DMS153 (cell line): ENCODE measurements at regions not wholly inside any gene's neighbourhood (a gene's known extent, or its start where the extent isn't known, plus 50 kb on each side); places are given as distances from the start of the nearest gene placed in this dataset.

ENCODE experiments used
- DNase-seq: peaks from one replicate; lab custom pipeline; 2025; lab: John Stamatoyannopoulos, UW

DNA sequence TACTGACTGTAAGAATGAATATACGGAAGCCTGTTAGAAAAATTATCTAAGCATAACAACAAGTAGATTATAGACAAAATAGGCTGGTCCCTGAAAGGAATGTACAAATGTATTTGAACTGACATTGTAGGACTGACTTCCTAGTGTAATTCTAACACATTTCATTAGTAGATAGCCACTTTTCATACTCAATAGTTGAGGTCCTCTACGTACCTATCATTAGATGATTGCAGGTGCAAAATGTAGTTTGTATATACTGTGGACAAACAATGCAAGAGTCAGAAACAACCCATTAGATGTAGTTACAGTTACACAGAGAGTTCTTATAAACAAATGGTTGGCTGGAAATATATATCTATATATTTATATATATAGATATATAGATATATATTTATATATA, 402.3 kb upstream of the SLITRK6 start:
- no peak for DNase-seq

- no peak for DNase-seq
These were observed 394.1 kb upstream of the SLITRK6 start for GRCh38 chr13:86193281-86193680.

GRCh38 chr13:86188170-86188569, 389.0 kb upstream of the SLITRK6 start:
- DNase-seq: no peak

DNA sequence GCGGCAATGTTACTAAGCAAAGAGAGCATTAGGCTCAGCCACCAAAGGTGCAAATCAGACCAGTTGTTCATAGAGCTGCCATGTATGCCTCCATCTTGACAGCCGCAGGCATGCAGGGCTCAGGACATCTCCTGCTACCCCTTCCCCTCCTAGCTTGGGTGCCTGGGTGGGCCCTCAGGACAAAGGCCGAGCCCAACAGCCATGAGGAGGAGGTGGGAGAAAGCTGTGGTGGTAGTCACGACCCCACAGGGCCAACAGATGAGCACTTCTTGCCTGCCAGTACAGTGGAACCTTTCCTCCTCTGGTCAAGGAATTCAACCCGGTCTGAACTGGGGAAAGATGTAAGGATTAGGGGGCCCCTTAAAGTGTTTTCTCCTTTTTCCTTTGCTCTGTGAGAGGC, 386.4 kb upstream of the SLITRK6 start:
- DNase-seq: no peak

- no peak for DNase-seq
These were observed 385.9 kb upstream of the SLITRK6 start for GRCh38 chr13:86185107-86185506.

DNA sequence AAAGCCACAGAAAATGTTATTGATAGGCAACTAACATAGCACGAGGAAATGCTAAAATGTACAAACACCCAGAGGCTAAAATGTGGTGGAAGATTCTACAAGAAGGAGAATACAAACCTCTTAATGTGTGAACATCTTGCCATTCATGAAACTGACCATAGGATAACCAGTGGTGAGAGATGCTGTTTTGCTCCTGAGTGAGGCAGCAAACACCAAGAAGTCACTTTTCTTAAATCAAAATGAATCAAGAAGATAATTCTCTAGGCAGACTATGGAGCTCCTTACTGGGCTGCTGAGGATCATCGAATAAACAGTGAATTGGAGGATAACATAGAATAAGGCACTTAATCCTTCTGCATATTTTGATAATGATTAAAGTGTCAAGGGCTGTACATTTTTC, 375.4 kb upstream of the SLITRK6 start:
- no peak for DNase-seq

- DNase-seq: no peak
These were observed 373.7 kb upstream of the SLITRK6 start for GRCh38 chr13:86172961-86173360.

DNA sequence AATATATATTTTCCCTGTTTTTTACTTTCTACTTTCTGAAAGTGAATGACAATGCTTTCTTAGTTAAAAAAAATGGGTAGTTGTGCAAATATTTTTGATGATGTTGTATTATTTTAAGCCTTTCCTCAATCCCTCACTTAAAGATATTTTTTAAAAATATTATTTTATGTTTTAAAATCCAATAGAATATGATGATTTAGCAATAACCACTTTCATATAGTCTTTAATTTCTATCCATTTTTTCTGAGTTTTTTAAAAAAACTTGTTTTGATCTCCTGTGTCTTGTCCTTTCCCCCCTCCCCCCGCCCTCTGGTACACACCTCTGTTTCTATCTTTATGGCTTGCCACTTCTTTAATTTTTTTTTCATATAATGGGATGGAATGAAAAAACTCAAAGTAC, 362.0 kb upstream of the SLITRK6 start:
- no peak for DNase-seq

GRCh38 chr13:86155756-86156155, 356.5 kb upstream of the SLITRK6 start:
- DNase-seq: no peak

GRCh38 chr13:86142080-86142479, 342.9 kb upstream of the SLITRK6 start:
- DNase-seq: no peak

DNA sequence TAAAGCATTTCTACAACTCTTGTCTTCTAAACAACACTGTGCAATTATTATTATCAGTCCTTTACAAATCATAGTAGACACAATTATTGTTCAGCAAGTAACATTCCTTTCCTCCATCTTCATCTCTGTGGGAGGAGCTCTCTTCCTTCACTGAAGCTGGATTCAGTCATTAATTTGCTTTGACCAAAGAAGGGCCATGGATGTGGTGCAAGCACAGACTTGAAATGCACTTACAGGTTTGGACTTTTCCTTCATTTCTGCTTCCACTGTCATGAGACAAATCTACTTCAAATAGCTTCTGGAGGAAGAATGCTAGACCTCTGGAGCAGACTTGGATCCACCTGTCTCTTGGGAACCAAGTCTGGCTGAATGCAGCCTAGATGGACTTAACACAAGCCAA, 336.6 kb upstream of the SLITRK6 start:
- DNase-seq: no peak

DNA sequence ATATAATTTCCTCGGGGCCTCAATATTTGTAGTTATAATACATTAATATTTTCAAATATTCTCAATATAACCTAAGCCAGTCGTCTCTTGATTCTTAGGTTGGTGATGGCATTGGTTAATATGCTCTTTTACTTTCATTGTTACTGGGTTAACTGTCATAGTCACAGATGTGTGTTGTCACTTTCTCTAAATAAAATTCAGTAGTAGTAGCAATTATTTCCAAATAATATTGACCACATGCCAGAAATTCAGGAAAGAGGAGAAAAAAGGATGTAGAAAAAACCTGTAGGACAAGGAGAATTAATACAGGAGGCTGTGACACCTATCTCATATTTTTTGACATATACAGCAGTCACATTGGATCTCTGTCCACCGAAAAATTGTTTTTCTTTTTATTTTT, 322.7 kb upstream of the SLITRK6 start:
- no peak for DNase-seq

DNA sequence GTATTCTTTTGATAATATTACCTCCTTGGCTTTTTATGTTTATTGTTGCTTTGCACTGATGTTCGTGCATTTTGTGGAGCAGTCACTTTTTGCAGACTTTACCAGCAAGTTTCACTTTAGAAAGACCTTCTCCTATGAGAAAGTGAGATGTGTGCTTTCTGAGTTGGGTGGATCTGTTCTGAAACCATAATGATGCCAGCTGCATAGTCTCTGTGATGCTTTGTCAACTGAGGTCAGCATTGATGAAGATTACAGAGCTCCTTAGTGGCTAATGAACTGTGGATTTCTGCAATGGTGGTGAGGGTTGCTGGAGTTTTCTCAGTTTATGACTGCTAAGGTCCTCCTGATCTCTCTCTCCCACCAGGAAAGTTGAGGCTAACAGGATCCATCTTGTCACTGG, 309.9 kb upstream of the SLITRK6 start:
- DNase-seq: no peak

DNA sequence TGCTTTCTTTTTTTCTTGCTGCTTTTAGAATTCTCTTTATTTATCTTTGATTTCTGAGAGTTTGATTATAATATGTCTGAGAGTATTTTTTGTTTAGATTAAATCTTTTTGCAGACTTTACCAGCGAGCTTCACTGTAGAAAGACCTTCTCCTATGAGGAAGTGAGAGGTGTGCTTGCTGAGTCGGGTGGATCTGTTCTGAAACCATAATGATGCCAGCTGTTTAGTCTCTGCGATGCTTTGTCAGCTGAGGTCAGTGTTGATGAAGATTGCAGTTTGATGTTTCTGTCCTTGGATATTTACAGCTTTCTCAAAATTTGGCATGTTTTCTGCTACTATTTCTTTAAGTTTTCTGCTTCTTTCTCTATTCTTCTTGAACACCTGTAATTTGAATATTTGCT, 309.1 kb upstream of the SLITRK6 start:
- DNase-seq: no peak

GRCh38 chr13:86098511-86098910, 299.3 kb upstream of the SLITRK6 start:
- DNase-seq: no peak

GRCh38 chr13:86095351-86095750, 296.1 kb upstream of the SLITRK6 start:
- DNase-seq: no peak

GRCh38 chr13:86090181-86090580, 291.0 kb upstream of the SLITRK6 start:
- no peak for DNase-seq

DNA sequence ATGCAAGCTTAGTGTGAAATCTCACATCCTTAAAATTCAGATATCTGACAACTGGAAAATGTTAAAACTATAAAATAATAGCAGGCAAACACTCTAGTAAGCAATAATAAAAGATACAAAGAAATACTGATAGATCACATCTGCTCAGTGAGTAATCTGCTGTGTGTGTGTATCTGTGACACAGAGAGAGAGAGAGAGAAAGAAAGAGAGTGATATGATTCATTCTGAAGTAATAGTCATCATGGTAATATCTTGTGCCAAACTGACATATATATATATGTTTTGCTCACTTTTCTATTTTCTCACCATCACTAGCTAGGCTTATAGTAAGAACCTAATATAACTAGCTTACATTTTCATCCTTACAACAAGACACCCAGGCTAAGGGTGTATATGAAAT, 288.0 kb upstream of the SLITRK6 start:
- no peak for DNase-seq

DNA sequence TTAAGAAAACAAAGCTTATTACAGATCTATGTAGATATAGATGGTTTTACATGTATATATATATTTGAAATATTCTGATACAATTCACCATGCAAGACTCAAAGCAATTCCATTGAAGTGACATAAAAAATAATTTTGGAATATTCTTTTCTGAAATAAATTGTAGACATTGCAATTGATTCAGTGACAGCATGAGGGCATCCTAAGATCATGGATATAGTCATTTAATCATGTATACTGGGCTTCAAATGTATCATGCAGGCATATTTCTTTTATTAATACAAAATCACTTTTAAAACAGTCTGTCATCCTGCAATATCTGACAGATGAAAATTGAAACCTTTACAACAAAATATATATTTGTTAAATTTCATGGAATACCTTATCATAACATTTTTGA, 286.7 kb upstream of the SLITRK6 start:
- no peak for DNase-seq

DNA sequence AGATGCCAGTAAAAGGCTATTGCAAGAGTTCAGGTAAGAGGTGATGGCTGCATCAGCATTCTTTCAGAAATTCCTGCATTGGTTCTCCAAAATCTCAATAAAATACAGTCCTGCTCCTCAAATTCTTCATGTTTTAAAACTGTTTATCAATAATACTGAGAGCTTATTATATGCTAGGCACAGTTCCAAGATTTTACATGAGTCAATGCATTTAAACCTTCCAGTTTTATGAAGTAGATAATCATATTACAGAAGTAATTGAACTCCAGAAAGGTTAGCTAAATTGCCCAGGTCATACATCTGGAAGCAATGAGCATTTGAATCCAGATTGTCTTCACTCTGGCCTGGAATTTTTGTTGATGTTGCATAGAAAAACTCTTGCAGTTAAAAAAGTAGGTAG, 282.9 kb upstream of the SLITRK6 start:
- no peak for DNase-seq

GRCh38 chr13:86080340-86080995, 281.2 kb upstream of the SLITRK6 start:
- DNase-seq: no peak

DNA sequence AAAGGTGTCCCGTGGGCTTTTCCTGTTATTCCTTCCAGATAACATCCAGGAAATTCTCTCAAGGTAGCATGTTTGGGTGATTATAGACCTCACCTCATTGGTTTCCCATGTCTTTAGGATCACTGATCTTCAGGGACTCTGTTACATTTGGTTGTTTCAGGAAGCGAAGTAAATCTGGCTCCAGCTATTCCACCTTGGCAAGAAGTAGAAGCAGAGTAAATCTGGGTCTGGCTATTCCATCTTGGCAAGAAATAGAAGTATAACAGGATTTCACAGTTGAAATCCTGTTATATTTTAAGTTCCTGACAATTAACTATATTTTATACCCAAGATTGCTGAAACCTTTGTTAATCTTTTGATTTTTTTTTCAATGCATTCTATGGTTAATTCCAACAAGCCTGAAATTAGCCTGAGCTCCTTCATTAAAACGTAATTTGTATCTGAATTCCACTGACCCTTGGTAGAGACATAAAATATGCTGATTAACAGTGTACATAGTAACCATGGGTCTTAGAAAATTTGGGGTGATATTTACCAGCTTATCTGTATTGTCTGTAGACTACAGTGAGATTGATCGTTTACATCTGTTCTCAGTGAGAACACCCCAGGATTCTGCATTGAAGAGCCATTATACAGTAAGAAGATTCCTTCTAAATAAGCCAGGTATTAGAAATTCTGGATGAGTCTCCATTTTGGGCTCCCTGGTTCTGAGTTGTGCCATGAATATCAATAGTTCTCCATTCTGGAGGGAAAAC, 267.6 kb upstream of the SLITRK6 start:
- DNase-seq: no peak

DNA sequence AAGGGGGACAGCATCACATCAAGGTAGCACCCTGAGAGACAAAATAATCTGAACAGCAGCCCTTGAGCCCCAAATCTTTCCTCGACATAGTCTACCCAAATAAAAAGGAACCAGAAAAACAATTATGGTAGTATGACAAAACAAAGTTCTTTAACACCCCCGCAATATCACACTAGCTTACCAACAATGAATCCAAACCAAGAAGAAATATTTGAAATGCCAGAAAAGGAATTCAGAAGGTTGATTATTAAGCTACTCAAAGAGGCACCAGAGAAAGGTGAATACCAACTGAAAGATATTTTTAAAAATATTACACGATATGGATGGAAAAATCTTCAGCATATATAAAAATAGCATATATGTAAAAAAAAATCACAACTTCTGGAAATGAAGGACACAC, 252.9 kb upstream of the SLITRK6 start:
- DNase-seq: no peak
